ENCODE measurements at regions not wholly inside any gene's neighbourhood (a gene's known extent, or its start where the extent isn't known, plus 50 kb on each side); places are given as distances from the start of the nearest gene placed in this dataset.

DNA sequence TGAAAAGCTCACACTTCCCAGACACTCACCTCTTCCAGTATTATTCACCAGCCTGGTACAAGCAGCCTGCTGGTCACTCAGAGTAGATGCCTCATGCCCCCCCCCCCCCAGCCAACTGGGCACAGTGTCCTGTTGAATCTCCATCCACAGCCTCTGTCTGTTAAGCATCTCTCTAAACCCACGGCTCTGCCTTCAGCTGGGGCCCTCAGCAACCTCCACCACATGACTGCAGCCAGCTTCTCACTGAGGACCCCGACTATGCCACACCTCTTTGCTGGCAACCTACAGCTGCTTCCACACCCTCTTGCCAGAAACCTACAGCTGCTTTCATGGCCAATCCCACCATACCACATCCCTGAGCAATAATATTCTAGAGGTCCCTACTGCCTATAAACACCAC is 113.1 kb downstream of the RHOU start:
- DNase-seq (ENCODE audit: low read depth in 2 of 2) = no peak

- no peak for DNase-seq (ENCODE audit: low read depth in 2 of 2)
Observed at GRCh38 chr1:228849011-228849541, 113.8 kb downstream of the RHOU start.

DNA sequence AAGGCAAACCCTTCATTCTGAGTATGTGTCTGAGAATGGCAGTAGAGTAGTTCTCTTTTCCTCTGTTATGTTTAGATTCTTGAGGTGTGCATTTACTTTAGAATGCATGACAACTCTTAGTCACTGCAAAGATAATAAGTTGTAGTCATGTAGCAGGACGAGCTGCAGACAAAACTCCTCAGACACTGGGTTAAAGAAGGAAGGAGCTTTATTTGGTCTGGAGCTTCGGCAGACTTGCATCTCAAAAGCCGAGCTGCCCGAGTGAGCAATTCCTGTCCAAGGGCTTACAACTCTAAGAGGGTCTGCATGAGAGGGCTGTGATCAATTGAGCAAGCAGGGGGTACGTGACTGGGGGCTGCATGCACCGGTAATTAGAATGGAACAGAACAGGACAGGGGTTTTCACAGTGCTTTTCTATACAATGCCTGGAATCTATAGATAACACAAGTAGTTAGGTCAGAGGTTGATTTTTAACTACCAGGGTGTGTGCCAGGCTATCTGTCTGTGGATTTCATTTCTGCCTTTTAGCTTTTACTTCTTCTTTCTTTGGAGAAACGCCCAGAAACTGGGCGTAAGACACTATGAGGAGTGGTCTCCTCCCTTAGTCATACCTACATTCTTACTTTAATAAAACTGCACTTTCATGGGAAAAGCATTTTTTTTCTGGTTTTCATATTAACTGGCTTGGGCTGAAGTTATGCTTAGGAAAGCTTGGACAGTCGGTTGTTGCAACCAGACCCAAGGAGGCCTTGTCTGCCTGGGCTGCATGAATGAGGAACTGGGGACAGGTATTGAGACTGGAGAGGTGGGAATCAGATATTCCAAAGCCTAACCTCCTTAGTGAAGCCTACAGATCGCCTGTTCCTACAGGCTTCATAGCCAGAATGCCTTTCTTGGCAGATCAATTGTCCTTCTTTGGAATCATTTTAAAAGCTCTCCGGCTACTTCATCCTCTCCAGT is 115.1 kb downstream of the RHOU start:
- no peak for DNase-seq (ENCODE audit: low read depth in 2 of 2)

DNA sequence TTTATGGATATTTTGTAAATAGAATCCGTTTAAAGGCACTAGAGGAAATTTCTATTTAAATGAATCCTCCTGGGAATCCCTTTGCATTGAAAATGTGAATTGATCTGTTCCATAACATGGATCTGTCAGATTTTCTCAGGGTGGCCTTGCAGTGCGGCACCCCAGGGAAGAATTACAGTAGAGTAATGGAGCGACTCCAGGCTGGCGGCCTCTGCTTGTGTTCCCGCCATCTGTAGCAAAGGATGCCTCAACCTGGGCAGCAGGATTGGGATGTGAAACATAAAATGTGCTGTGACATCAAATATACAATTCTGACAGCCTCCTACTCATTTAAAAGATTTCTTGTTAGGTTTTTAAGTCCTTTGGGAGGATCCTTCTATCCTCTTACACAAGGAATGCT is 115.9 kb downstream of the RHOU start:
- DNase-seq (ENCODE audit: low read depth in 2 of 2) = no peak

GRCh38 chr1:228851618-228852017 is 116.3 kb downstream of the RHOU start:
- DNase-seq (ENCODE audit: low read depth in 2 of 2) = no peak

GRCh38 chr1:228852024-228852423 is 116.7 kb downstream of the RHOU start:
- DNase-seq (ENCODE audit: low read depth in 2 of 2) = no peak

- DNase-seq (ENCODE audit: low read depth in 2 of 2) = no peak
Observed at GRCh38 chr1:228852511-228853088, 117.3 kb downstream of the RHOU start.

DNA sequence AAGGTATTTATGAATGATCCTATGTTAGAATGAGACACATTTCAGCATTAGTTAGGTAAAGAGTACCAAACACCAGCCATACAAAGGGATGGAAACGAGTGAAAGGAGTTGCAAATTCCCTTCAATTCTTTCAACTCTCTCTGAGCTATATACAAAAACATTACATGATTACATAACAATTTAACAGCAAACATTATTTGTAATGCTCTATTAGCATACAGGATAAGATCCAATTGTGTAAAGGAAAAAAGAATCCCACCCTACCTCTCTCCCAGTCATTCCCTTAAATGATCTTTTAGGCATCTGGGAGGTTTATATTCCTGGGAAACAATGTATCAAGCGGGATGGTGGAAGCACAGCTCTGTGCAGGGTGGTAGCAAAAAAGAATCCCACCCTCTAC is 117.9 kb downstream of the RHOU start:
- no peak for DNase-seq (ENCODE audit: low read depth in 2 of 2)

DNA sequence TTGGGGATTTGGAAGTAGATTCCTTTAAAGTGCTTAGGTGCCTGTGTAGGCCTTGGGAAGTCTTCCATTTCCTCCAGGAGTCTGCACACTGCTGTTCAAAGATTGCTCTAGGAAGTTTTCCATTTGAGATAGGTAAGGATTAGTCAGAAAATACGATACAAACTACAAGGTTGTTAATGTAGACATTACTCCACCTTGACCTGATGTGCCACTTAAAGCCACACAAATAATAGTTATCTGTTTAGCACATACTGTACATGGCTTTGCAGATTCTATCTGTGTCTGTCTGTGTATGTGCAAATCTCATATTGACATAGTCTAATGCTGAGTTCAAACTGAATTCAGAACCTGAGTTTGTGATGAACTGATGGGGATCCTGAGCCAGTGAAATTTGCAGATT is 118.4 kb downstream of the RHOU start:
- DNase-seq (ENCODE audit: low read depth in 2 of 2) = no peak

GRCh38 chr1:228854907-228855306 is 119.6 kb downstream of the RHOU start:
- DNase-seq (ENCODE audit: low read depth in 2 of 2) = no peak

DNA sequence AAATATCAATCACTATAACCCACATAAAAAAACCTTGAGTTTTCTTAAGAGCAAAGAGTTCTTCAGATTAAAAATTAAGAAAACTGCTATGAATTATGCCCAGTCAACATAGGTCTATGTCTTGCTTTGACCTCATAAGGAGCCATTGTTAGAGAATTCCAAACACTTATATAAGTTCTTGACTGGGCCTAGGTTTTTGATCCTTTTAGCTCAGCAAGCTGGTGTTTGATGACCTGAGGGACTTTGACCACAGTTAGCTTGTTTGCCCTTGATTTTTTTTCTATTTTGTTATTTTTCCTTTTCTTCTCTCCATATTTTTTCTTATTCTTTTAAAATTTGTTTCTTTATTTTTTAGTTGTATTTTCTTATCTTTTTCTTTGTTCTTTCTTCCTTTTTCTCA is 122.3 kb downstream of the RHOU start:
- no peak for DNase-seq (ENCODE audit: low read depth in 2 of 2)

GRCh38 chr1:228860911-228861831 is 125.9 kb downstream of the RHOU start:
- no peak for DNase-seq (ENCODE audit: low read depth in 2 of 2)

DNA sequence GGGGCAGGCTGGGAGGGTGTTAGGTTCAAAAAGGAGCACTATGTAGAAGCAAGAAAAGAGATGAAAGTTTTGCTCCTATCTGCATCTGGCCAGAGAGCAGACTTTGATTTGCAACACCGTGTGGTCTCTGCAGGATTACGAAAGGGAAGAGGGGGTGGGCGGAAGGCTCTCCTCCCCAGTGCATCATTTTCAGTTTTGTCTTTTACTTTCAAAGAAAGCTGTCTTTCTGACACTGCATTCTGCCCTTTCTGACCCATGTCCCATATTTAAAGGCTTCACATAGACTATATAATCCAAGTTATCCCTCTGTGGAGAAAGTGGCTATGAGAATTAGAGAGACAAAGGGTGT is 126.5 kb downstream of the RHOU start:
- no peak for DNase-seq (ENCODE audit: low read depth in 2 of 2)

GRCh38 chr1:228862542-228863505 is 127.5 kb downstream of the RHOU start:
- no peak for DNase-seq (ENCODE audit: low read depth in 2 of 2)

- DNase-seq (ENCODE audit: low read depth in 2 of 2) = no peak
Observed at GRCh38 chr1:228863776-228864175, 128.5 kb downstream of the RHOU start.

DNA sequence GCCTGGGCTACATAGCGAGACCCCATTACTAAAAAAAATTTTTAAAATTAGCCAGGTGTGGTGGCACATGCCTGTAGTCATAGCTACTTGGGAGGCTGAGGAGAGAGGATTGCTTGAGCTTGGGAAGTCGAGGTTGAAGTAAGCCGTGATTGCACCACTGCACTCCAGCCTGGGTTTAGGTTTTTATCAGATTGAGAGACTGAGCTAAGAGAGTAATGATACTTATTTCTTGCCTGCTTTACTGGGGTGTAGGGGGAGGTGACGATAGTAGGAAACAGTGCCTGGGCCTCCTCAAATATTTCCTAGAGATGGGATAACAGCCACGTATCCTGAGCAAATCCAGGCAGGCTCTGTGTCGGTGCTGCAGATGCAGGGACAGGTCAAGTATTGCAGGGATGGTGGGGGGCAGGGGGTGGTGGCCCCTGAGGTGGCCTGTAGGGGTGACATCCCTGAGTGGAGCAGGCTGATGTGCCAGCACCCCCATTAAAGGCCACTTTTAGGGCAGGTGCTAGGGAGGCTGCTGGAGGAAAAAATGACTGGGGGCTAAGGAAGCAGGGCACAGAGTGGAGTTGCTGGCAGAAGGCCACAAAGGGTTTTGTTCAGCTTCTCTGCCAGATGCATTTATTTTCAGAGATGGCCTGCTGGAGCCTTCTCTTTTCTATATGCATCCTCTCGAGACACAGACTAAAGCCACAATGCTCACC is 130.5 kb downstream of the RHOU start:
- no peak for DNase-seq (ENCODE audit: low read depth in 2 of 2)

DNA sequence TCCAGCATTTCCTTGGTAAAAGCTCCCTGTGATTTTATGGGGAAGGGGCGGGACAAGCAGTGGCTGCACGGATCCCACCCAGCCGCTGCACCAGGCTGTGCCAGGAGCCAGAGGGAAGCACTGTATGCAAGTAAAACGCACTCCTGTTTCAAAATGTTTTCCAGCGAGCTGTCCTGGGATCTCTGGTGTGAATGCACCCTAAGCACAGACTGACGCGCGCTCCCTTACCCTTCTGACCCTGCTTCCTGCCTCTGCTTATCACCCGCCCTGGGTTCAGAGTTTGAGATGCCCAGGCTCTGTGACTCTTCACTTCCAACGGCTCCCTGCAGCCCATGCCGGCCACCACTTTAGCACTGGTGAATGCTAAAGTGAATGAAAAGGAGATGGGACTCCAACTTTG is 131.2 kb downstream of the RHOU start:
- DNase-seq (ENCODE audit: low read depth in 2 of 2) = no peak

- DNase-seq (ENCODE audit: low read depth in 2 of 2) = no peak
Observed at GRCh38 chr1:228867108-228867950, 132.1 kb downstream of the RHOU start.

DNA sequence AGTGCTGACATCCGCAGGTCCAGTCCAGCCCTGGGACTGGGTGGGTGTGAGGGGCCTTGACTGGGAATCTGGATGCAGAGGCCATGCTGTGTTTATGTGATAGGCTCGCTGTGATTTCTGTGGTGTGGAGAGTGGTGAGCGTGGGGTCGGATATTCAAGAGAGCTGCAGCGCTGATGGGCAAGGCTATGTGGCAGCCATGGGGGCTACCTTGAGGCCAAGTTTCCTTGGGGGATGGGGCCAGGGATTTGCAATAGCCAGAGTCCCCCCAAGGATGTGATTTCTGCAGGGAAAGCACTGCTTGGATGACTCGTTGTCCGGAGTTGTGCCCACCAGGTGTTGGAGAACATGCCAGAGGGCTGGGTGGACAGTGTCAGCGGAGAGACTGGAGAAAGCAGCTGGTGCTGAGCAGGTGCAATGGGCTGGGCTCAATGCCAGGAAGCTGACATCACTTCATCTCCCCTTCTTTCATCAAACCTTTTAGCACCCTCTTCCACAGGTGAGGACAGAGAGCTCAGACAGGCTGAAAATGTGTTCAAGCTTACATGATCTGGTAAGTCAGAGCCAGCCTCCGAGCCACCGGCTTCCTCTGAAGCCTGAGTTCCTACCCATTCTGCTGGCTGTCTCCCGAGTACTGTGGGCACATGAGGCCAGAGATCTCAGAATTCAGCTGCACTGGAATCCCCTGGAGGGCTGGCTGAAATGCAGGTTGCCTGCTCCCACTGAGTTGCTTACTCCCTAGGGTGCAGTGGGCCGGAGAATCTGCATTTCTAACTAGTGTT is 132.9 kb downstream of the RHOU start:
- no peak for DNase-seq (ENCODE audit: low read depth in 2 of 2)

All from stimulated activated CD8-positive, alpha-beta memory T cell treated with anti-CD3 and anti-CD28 coated beads, Interleukin-7, amount 100 ng/mL, for 1 hour (primary cell).